ENCODE measurements at regions not wholly inside any gene's neighbourhood (a gene's known extent, or its start where the extent isn't known, plus 50 kb on each side); places are given as distances from the start of the nearest gene placed in this dataset.
"Not testable (repeated sequence)": the region's sequence is repeated elsewhere in the genome, so short reads cannot be mapped to it uniquely, and the experiment has no call there.

DNA sequence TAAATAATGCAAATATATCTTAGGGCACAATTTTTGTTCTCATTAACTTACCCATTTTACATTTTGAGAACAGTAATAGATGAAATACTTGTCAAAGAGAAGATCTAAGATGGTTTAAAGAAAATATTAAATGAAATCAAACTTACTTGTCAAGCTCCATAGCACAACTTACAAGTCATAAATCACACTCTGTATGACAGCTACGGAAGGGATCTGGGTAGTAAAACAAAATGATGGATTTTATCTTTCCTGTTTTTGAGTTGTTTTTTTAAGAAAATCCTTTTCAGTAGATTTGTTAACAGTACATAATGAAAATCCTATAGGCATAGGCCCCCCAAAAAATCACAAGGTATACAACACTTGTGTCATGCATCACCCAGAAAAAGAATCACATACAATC lies 84.4 kb upstream of the ANTXRL start:
- TF ChIP-seq EZH2phosphoT487 (IDR thresholded peaks at IDR 0.05; ENCODE audit: low read length); EZH2 (optimal IDR thresholded peaks at IDR 0.05; ENCODE audit: low read depth, low read length): not testable (repeated sequence)
- TF ChIP-seq, protein P1, sequence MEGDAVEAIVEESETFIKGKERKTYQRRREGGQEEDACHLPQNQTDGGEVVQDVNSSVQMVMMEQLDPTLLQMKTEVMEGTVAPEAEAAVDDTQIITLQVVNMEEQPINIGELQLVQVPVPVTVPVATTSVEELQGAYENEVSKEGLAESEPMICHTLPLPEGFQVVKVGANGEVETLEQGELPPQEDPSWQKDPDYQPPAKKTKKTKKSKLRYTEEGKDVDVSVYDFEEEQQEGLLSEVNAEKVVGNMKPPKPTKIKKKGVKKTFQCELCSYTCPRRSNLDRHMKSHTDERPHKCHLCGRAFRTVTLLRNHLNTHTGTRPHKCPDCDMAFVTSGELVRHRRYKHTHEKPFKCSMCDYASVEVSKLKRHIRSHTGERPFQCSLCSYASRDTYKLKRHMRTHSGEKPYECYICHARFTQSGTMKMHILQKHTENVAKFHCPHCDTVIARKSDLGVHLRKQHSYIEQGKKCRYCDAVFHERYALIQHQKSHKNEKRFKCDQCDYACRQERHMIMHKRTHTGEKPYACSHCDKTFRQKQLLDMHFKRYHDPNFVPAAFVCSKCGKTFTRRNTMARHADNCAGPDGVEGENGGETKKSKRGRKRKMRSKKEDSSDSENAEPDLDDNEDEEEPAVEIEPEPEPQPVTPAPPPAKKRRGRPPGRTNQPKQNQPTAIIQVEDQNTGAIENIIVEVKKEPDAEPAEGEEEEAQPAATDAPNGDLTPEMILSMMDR (IDR thresholded peaks at IDR 0.05; ENCODE audit: low read length), result not testable (repeated sequence)
